AG04449 (cell line): ENCODE measurements at regions not wholly inside any gene's neighbourhood (a gene's known extent, or its start where the extent isn't known, plus 50 kb on each side); places are given as distances from the start of the nearest gene placed in this dataset.
A peak's percentile ranks its signal among the peaks of the same experiment; 100 is the strongest.

Experiments
- CTCF ChIA-PET: fragments of 350-600 bp; formaldehyde crosslinking; extraction: SDS; loops from one replicate; lab custom pipeline; 2021; ENCODE audit warnings: antibody characterized with exemption; lab: Yijun Ruan, JAX
- POLR2A ChIA-PET: fragments of 400-600, 350-600 bp; formaldehyde crosslinking; extraction: SDS; loops from one replicate; lab custom pipeline; 2020; ENCODE audit warnings: antibody characterized with exemption, inconsistent platforms; lab: Yijun Ruan, JAX
- DNase-seq: peaks from one replicate; pipeline ENCODE4 v3.0.0-alpha.2; 2010; ENCODE audit warnings: low read depth, low spot score
- H3K4me3 ChIP-seq: 2 replicates; pipeline ENCODE4 v1.5.1; 2011; ENCODE audit warnings: low read depth, mild to moderate bottlenecking, control low read depth, low read length
- CTCF ChIP-seq: IDR thresholded peaks from one replicate; pipeline ENCODE4 v1.5.1; 2011; ENCODE audit warnings: mild to moderate bottlenecking, moderate library complexity, low read length, control low read depth, inconsistent platforms; ENCODE audit not compliant: insufficient read depth; ENCODE audit errors: missing control alignments

- peak; percentile 94 for DNase-seq
Measured at GRCh38 chr15:47293466-47294162, 423.7 kb upstream of the SEMA6D start.

GRCh38 chr15:47294765-47295259 lies 422.5 kb upstream of the SEMA6D start:
- DNase-seq: no peak
- no peak overlapping the region for H3K4me3 ChIP-seq
- CTCF ChIA-PET: interaction anchor here (0.6 kb wide), 1 partner anchor 743 kb away, joined by 3 read pairs; no protein-coding TSS in a partner anchor
- POLR2A ChIA-PET: no interaction called here
- no peak for TF ChIP-seq CTCF

More at GRCh38 chr15:47293466-47294162, 423.7 kb upstream of the SEMA6D start:
- ChIA-PET POLR2A (no interaction called here), CTCF (no interaction called here)
- no peak for TF ChIP-seq CTCF
- H3K4me3 ChIP-seq: no peak overlapping the region

GRCh38 chr15:47296881-47297280 lies 420.4 kb upstream of the SEMA6D start:
- POLR2A ChIA-PET: no interaction called here
- CTCF ChIA-PET: no interaction called here

GRCh38 chr15:47299846-47300434 lies 417.4 kb upstream of the SEMA6D start:
- ChIA-PET CTCF (no interaction called here), POLR2A (no interaction called here)
- DNase-seq: no peak

More at GRCh38 chr15:47296881-47297280, 420.4 kb upstream of the SEMA6D start:
- H3K4me3 ChIP-seq: no peak overlapping the region
- DNase-seq: no peak
- TF ChIP-seq CTCF: no peak

GRCh38 chr15:47300596-47300995 lies 416.7 kb upstream of the SEMA6D start:
- DNase-seq: no peak
- no peak overlapping the region for H3K4me3 ChIP-seq
- ChIA-PET POLR2A (no interaction called here), CTCF (no interaction called here)
- TF ChIP-seq CTCF: no peak

More at GRCh38 chr15:47299846-47300434, 417.4 kb upstream of the SEMA6D start:
- no peak for TF ChIP-seq CTCF
- no peak overlapping the region for H3K4me3 ChIP-seq

GRCh38 chr15:47301481-47301880 lies 415.8 kb upstream of the SEMA6D start:
- CTCF ChIA-PET: no interaction called here
- no peak for DNase-seq
- POLR2A ChIA-PET: no interaction called here
- no peak for TF ChIP-seq CTCF
- H3K4me3 ChIP-seq: no peak overlapping the region
